NCI-H146 treated with DMSO at 0.1 percent for 48 hours (cell line): ENCODE measurements at regions not wholly inside any gene's neighbourhood (a gene's known extent, or its start where the extent isn't known, plus 50 kb on each side); places are given as distances from the start of the nearest gene placed in this dataset.
A peak's percentile ranks its signal among the peaks of the same experiment; 100 is the strongest.

ENCODE experiments used
- DNase-seq: peaks from one replicate; lab custom pipeline; 2025; ENCODE audit not compliant: unreplicated experiment; lab: John Stamatoyannopoulos, UW

- DNase-seq: peak; percentile 21
Measured at GRCh38 chr17:17398188-17398942, 78.4 kb upstream of the MED9 start.

GRCh38 chr17:17398943-17399926, 77.6 kb upstream of the MED9 start:
- DNase-seq: no peak

DNA sequence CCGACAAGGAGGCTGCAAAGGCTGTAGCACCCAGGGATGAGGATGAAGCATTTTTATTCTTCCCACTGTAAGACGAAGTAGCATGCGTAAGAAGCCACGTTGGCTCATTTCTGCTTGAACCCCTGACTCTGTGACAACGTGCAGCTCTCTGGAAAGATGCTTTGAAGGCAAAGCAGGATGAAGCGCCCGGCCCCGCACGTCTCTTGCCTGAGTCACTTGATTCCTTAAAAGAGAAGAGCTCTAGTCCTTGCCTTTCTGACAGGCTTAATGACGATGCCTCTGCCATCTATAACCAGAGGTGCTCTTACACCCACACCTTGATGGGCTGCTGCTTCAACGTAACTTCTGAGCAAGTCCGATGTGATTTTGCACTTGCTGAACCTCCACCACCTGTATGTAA, 76.7 kb upstream of the MED9 start:
- DNase-seq: no peak

DNA sequence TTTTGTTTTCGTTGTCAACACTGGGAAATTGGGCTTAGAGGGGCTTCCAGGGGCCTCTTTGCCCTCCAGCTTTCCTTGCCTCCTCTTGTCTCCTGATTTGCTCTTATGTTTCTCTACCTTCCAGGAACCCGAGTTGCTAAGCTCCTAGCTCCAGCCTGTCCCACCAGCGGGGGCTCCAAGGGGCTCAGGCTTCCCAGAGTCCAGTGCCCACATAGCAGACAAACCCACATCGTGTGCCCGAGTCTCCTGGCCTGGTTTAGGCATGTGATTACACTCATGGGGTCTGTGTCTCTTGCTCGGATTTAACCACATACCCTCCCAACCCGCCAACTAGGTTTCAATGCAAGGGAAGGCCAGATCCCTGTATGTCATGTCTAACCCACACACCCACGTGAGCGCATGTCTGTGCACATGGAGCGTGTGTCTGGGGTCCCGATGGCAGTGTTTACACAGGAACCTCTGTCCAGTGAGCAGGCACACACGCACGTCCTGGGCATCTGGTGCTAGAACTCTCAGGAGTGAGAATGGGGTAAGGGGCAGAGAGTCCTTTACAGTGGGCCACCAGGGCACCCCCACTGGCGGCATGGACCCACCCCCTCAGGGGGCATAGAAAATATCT, 76.1 kb upstream of the MED9 start:
- DNase-seq: no peak

GRCh38 chr17:17401271-17401781, 75.5 kb upstream of the MED9 start:
- no peak for DNase-seq

GRCh38 chr17:17402558-17402957, 74.2 kb upstream of the MED9 start:
- no peak for DNase-seq

- DNase-seq: no peak
Measured at GRCh38 chr17:17403065-17403464, 73.7 kb upstream of the MED9 start.

DNA sequence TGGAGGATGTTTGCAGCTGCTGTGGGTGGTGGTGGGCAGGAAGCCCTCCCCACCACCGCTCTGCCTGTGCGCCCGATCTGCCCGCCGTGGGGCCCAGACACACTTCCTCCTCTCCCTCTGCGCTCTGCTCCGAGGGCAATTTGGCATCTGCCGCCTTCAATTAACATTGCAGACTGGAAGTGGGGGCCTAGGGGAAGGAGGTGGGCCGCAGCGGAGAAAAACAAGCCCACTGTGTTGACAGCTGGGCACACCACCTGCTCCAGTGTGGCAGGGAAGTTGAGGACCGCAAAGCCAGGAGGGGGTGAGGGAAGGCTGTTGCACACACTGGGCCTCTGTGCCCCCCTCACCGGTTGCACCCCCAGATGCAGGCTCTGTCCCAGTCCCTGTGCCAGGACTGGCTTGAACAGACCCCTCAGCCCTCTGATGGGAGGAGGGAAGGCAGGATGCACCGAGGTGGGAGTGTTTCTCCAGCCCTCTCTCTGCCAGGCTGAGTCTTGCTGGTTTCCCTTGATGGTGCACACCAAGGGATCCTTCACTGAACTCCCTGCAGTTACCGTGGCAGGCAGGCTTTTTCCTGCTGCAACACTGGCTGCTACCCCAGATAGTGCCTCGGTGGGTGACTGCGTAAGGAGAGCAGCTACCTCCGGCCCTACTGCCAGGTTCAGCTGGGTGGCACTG, 72.8 kb upstream of the MED9 start:
- DNase-seq: peak; percentile 90

- no peak for DNase-seq
Measured at GRCh38 chr17:17405673-17406072, 71.1 kb upstream of the MED9 start.

GRCh38 chr17:17406225-17406624, 70.6 kb upstream of the MED9 start:
- no peak for DNase-seq

DNA sequence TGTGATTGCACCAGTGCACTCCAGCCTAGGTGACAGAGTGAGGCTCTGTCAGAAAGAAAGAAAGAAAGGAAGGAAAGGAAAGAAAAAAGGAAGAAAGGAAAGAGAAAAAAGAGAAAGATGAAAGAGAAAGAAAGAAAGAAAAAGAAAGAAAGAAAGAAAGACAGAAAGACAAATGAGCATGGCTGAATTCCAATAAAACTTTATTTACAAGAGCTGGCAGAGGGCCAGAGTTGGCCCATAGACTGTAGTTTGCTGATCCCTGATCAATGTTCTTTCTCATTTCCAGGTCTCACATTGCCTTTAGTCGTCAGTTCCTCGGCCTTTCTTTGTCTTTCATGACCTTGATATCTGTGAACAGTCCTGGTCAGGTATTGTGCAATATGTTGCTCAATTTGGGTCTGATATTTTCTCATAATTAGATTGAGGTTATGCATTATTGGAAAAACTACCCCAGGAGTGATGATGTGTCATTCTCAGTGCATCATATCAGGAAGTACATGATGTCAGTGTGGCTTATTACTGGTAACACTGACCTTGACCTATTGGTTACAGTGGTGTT, 68.5 kb upstream of the MED9 start:
- DNase-seq: no peak

GRCh38 chr17:17410357-17410756, 66.4 kb upstream of the MED9 start:
- no peak for DNase-seq

GRCh38 chr17:17411692-17412091, 65.1 kb upstream of the MED9 start:
- DNase-seq: no peak

DNA sequence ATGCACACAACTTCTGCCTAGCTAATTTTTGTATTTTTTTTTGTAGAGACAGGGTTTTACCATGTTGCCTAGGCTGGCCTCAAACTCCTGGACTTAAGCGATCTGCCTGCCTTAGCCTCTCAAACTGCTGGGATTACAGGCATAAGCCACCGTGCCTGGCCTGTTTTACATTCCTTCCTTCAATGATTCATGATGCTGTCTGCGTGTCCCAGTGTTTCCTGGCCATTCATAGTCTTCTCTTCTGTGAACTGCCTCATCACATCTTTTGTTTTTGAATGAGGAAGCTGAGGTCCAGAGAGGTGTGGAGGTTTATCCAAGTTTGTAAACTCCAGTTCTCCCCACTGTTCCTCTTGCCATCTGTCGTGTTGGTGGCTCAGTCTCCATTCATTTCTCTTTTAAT, 64.5 kb upstream of the MED9 start:
- DNase-seq: no peak

- DNase-seq: no peak
Measured at GRCh38 chr17:17413215-17413792, 63.5 kb upstream of the MED9 start.

DNA sequence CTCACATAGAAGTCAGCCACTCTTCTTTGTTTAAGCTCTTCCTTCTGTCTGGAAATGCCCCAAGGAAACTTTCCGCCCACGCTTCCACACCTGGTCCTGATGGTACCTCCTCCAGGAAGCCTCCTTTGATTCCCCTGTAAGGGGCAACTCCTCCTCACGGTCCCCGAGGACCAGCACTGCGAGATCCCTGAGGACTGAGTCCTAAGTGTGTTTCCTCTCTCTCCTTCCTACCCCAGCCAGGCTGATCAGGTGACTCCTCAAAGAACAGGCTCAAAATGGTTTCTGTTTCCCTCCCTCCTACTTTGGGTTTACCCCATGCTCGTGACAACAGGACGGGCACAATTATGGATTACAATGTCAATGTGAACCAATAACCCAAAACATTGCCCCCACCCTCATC, 63.0 kb upstream of the MED9 start:
- DNase-seq: no peak

GRCh38 chr17:17414341-17414805, 62.4 kb upstream of the MED9 start:
- no peak for DNase-seq

DNA sequence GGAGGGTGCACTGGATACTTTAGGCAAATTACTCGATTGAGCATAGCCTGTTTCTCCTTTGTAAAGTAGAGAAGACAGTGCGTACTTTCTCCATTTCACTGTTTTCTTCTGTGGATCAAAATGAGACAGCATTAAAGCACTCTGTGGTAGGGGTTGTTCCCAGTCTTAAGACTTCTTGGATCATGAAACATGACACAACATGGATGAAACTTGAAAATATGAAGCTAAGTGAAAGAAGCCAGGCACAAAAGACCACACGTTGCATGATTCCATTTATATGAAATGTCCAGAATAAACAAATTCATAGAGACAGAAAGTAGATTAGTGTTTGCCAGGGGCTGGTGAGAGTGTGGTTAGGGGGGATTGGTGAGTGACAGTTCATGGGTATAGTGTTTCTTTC, 61.8 kb upstream of the MED9 start:
- no peak for DNase-seq

GRCh38 chr17:17416007-17416399, 60.8 kb upstream of the MED9 start:
- peak; percentile 59 for DNase-seq
